ENCODE measurements at regions not wholly inside any gene's neighbourhood (a gene's known extent, or its start where the extent isn't known, plus 50 kb on each side); places are given as distances from the start of the nearest gene placed in this dataset.
"Not testable (repeated sequence)": the region's sequence is repeated elsewhere in the genome, so short reads cannot be mapped to it uniquely, and the experiment has no call there.

GRCh38 chrX:67213686-67214085 is 330.1 kb upstream of the AR start:
- not testable (repeated sequence) for DNase-seq (ENCODE audit: low read depth); H3K4me3 ChIP-seq (ENCODE audit: low read depth, low read length)

DNA sequence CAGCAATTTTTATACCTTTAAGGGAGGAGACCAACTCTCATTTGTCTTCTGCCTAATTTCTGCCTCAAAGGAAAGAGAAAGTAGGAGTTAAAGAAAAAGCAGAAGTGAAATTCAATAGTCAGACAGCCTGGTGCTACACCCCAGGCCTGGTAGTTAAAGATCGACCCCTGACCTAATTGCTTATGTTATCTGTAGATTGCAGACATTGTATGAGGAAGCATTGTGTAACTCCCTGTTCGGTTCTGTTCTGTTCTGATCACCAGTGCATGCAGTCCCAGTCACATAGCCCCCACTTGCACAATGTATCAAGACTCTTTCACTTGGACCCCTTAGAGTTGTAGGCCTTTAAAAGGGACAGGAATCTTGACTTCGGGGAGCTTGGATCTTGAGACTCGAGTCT is 335.9 kb upstream of the AR start:
- no peak overlapping the region for H3K4me3 ChIP-seq (ENCODE audit: low read depth, low read length)
- no peak for DNase-seq (ENCODE audit: low read depth)
- no peak for TF ChIP-seq CTCF (IDR thresholded peaks at IDR 0.05; ENCODE audit: insufficient read depth, low read depth, low read length)

GRCh38 chrX:67159437-67159836 is 384.4 kb upstream of the AR start:
- no peak for TF ChIP-seq CTCF (IDR thresholded peaks at IDR 0.05; ENCODE audit: insufficient read depth, low read depth, low read length)
- H3K4me3 ChIP-seq (ENCODE audit: low read depth, low read length): no peak overlapping the region
- DNase-seq (ENCODE audit: low read depth): no peak

DNA sequence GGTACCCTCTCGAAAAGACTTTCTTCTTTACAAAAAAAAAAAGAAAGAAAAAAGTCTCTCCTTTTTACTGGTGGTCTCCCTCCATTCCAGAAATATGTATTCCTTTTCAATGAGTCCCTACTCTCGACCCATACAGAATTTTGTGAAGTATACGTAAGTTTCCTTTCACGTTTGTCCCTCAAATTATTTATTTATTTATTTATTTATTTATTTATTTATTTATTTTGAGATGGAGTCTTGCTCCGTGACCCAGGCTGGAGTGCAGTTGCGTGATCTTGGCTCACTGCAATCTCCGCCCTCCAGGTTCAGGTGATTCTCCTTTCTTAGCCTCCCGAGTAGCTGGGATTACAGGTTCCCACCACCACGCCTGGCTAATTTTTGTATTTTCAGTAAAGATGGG is 429.2 kb upstream of the AR start:
- no peak for DNase-seq (ENCODE audit: low read depth)
- no peak for TF ChIP-seq CTCF (IDR thresholded peaks at IDR 0.05; ENCODE audit: insufficient read depth, low read depth, low read length)

DNA sequence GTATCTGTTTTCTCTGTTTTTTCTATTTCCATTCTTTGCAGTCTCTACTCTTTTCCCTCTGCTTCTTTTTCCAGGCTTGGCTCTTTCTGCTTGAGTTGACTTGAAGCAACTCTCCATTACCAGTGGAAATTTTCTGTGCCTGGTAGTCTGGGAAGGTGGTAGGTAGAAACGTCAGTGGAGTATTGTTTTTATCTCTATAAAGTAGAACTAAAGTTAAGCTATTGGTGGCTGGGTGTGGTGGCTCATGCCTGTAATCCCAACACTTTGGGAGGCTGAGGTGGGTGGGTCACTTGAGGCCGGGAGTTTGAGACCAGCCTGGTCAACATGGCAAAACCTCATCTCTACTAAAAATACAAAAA is 438.1 kb upstream of the AR start:
- TF ChIP-seq CTCF (IDR thresholded peaks at IDR 0.05; ENCODE audit: insufficient read depth, low read depth, low read length): no peak
- no peak overlapping the region for H3K4me3 ChIP-seq (ENCODE audit: low read depth, low read length)
- no peak for DNase-seq (ENCODE audit: low read depth)

More for the DNA sequence above, 429.2 kb upstream of the AR start:
- no peak overlapping the region for H3K4me3 ChIP-seq (ENCODE audit: low read depth, low read length)

DNA sequence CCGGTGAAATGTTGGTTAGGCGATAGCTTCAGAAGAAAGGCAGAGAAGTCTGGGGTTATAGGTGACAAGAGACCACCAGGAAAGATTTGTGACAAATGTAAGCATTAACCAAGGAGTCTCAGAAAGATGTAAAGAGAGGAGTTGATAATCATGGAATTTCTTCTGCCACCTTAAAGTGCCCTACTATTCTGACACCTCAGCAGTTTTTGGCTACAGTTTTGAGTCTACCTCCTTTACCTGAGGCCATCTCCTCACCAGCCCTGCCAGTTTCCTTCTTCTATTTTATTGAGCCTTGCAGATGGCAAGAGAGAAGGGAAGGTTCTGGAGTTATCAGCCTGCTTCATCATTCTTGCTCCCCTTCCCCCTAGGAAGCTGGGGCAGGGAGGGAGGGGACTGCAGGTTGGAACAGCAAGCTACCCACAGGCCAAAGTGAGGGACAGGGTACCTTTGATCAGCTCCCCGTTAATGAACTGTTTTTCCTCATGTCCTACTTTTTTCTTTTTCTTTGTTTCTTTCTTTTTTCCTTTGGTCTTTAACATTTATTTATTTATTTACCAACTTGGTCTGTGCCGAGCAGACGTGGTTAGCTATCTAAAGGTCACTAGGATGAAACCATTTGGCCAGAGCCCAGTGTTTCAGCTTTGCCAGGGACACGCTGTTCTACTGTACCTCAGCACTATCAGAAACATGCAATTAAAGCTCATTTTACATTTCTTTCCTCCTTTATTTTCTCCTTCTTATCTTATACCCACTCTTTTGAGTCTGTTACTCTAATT is 438.7 kb upstream of the AR start:
- TF ChIP-seq CTCF (IDR thresholded peaks at IDR 0.05; ENCODE audit: insufficient read depth, low read depth, low read length): no peak
- no peak for DNase-seq (ENCODE audit: low read depth)
- no peak overlapping the region for H3K4me3 ChIP-seq (ENCODE audit: low read depth, low read length)

- no peak for DNase-seq (ENCODE audit: low read depth)
- no peak overlapping the region for H3K4me3 ChIP-seq (ENCODE audit: low read depth, low read length)
- no peak for TF ChIP-seq CTCF (IDR thresholded peaks at IDR 0.05; ENCODE audit: insufficient read depth, low read depth, low read length)
These were observed 443.6 kb upstream of the AR start for GRCh38 chrX:67100031-67100884.
